Activated CD4-positive, alpha-beta T cell treated with anti-CD3 and anti-CD28 coated beads for 1 hour (primary cell): ENCODE measurements at regions not wholly inside any gene's neighbourhood (a gene's known extent, or its start where the extent isn't known, plus 50 kb on each side); places are given as distances from the start of the nearest gene placed in this dataset.
"Not testable (repeated sequence)": the region's sequence is repeated elsewhere in the genome, so short reads cannot be mapped to it uniquely, and the experiment has no call there.

Experiments
- DNase-seq: peaks from one replicate; pipeline ENCODE4 v3.0.0-alpha.2; 2020

- no peak for DNase-seq
These were observed 146.8 kb upstream of the FBXL17 start for GRCh38 chr5:108528655-108529054.

- DNase-seq, result no peak
These were observed 142.7 kb upstream of the FBXL17 start for GRCh38 chr5:108524564-108524963.

- no peak for DNase-seq
These were observed 141.5 kb upstream of the FBXL17 start for GRCh38 chr5:108523360-108523759.

- no peak for DNase-seq
These were observed 140.1 kb upstream of the FBXL17 start for GRCh38 chr5:108521841-108522506.

GRCh38 chr5:108521011-108521700 lies 139.3 kb upstream of the FBXL17 start:
- no peak for DNase-seq

- no peak for DNase-seq
These were observed 134.9 kb upstream of the FBXL17 start for GRCh38 chr5:108516785-108517184.

GRCh38 chr5:108515517-108516105 lies 133.7 kb upstream of the FBXL17 start:
- DNase-seq, result no peak

- no peak for DNase-seq
These were observed 127.1 kb upstream of the FBXL17 start for GRCh38 chr5:108508979-108509378.

GRCh38 chr5:108507631-108508030 lies 125.7 kb upstream of the FBXL17 start:
- no peak for DNase-seq

GRCh38 chr5:108505608-108506007 lies 123.7 kb upstream of the FBXL17 start:
- DNase-seq, result no peak

- DNase-seq, result no peak
These were observed 123.1 kb upstream of the FBXL17 start for GRCh38 chr5:108504974-108505373.

- no peak for DNase-seq
These were observed 122.1 kb upstream of the FBXL17 start for GRCh38 chr5:108503986-108504385.

GRCh38 chr5:108495615-108496014 lies 113.7 kb upstream of the FBXL17 start:
- DNase-seq, result not testable (repeated sequence)

- DNase-seq, result no peak
These were observed 106.1 kb upstream of the FBXL17 start for GRCh38 chr5:108487951-108488350.

GRCh38 chr5:108484035-108484434 lies 102.1 kb upstream of the FBXL17 start:
- DNase-seq, result no peak

GRCh38 chr5:108481355-108481931 lies 99.5 kb upstream of the FBXL17 start:
- no peak for DNase-seq

GRCh38 chr5:108472237-108472636 lies 90.3 kb upstream of the FBXL17 start:
- no peak for DNase-seq

GRCh38 chr5:108467563-108467962 lies 85.7 kb upstream of the FBXL17 start:
- DNase-seq, result no peak

GRCh38 chr5:108461628-108462367 lies 79.9 kb upstream of the FBXL17 start:
- no peak for DNase-seq

GRCh38 chr5:108459769-108460168 lies 77.9 kb upstream of the FBXL17 start:
- DNase-seq, result no peak

GRCh38 chr5:108451269-108451668 lies 69.4 kb upstream of the FBXL17 start:
- no peak for DNase-seq

GRCh38 chr5:108444130-108444529 lies 62.2 kb upstream of the FBXL17 start:
- not testable (repeated sequence) for DNase-seq

- not testable (repeated sequence) for DNase-seq
These were observed 60.3 kb upstream of the FBXL17 start for GRCh38 chr5:108442063-108442651.
